K562 (cell line): ENCODE measurements at regions not wholly inside any gene's neighbourhood (a gene's known extent, or its start where the extent isn't known, plus 50 kb on each side); places are given as distances from the start of the nearest gene placed in this dataset.
"Not testable (repeated sequence)": the region's sequence is repeated elsewhere in the genome, so short reads cannot be mapped to it uniquely, and the experiment has no call there.

Experiments used
- ATAC-seq: fragments of 200-7000 bp; cut with Tn5 transposase; 3 replicates; pipeline ENCODE4 v1.9.1; 2020; ENCODE audit warnings: moderate library complexity
- BruUV-seq: library from RNA; stranded (reverse); fragments of 400-500 nt; replicated peaks from 2 replicates; lab custom pipeline; 2021; lab: Mats Ljungman, UMichigan
- CTCF ChIA-PET: fragments of 300-600 bp; formaldehyde crosslinking; extraction: SDS; loops from one replicate; lab custom pipeline; 2021; ENCODE audit warnings: low intra/inter-chr PET ratio; lab: Yijun Ruan, JAX
- POLR2A ChIA-PET: fragments of 300-600, 350-650 bp; sonication (Branson Sonifier 250); formaldehyde crosslinking; extraction: SDS; loops from one replicate; lab custom pipeline; 2021; ENCODE audit warnings: antibody characterized with exemption, inconsistent platforms; lab: Yijun Ruan, JAX
- DNase-seq, 4 experiments: peaks; one replicate each; pipeline versions ENCODE4 v3.0.0 to v3.0.0-alpha.2; 2011 to 2018; ENCODE audit warnings: low spot score in 3 of 4, mixed read lengths in 3 of 4; ENCODE audit errors: extremely low read depth in 1 of 4
- FAIRE-seq: peaks from 2 replicates; lab custom pipeline; 2011; peaks lifted over from hg19 to GRCh38; lab: Jason Lieb, UNC
- H2AFZ ChIP-seq: 2 replicates; pipeline ENCODE4 v1.6.0; 2011; ENCODE audit warnings: low read depth, low read length, control low read depth, inconsistent platforms
- H3K27ac ChIP-seq: fragments of 200-600 bp; 3 replicates; pipeline ENCODE4 v1.8.0; 2011; ENCODE audit warnings: low read depth, mild to moderate bottlenecking, control low read depth, inconsistent platforms, low read length, moderate library complexity, mixed read lengths; ENCODE audit errors: extremely low read depth
- H3K27me3 ChIP-seq, 2 experiments: fragments of 300-600 bp in 1 of 2; 2 replicates in 1 of 2; 3 replicates in 1 of 2; pipeline versions ENCODE4 v1.6.0 to v1.8.0; 2011; ENCODE audit warnings: inconsistent platforms in 2 of 2, low read length in 2 of 2, mild to moderate bottlenecking in 1 of 2, mixed read lengths in 1 of 2, moderate library complexity in 1 of 2; ENCODE audit not compliant: control insufficient read depth in 2 of 2, insufficient read depth in 2 of 2
- H3K36me3 ChIP-seq: fragments of 300-600 bp; 3 replicates; pipeline ENCODE4 v1.8.0; 2011; ENCODE audit warnings: mild to moderate bottlenecking, low read length, inconsistent platforms; ENCODE audit not compliant: control insufficient read depth, insufficient read depth
- H3K4me1 ChIP-seq, 2 experiments: fragments of 200-600 bp in 1 of 2; replicated peaks in 1 of 2; 2 replicates in 1 of 2; 3 replicates in 1 of 2; pipeline versions ENCODE4 v1.5.1 to v1.8.0; 2011; ENCODE audit warnings: inconsistent platforms in 2 of 2, low read length in 2 of 2, mild to moderate bottlenecking in 1 of 2, mixed read lengths in 1 of 2, moderate library complexity in 1 of 2; ENCODE audit not compliant: control insufficient read depth in 2 of 2, insufficient read depth in 2 of 2
- H3K4me2 ChIP-seq: 2 replicates; pipeline ENCODE4 v1.6.1; 2011; ENCODE audit warnings: low read length, control low read depth, inconsistent platforms, mixed read lengths; ENCODE audit not compliant: insufficient read depth
- H3K4me3 ChIP-seq: fragments of 200-600 bp; sonication (generic), shearing (Covaris generic); 2 replicates; pipeline ENCODE4 v1.5.1; 2016; ENCODE audit warnings: control low read depth, inconsistent platforms
- H3K79me2 ChIP-seq: fragments of 200-600 bp; 3 replicates; pipeline ENCODE4 v1.8.0; 2011; ENCODE audit warnings: low read length, inconsistent platforms; ENCODE audit not compliant: control insufficient read depth, insufficient read depth
- H3K9ac ChIP-seq, 2 experiments: 2 replicates each; pipeline versions ENCODE4 v1.6.0 to v1.6.1; 2011; ENCODE audit warnings: low read depth in 2 of 2, low read length in 2 of 2, control low read depth in 1 of 2, inconsistent platforms in 1 of 2, mild to moderate bottlenecking in 1 of 2, mixed read lengths in 1 of 2; ENCODE audit not compliant: insufficient read depth in 1 of 2
- H3K9me1 ChIP-seq: one replicate; pipeline ENCODE4 v1.6.0; 2011; ENCODE audit warnings: inconsistent platforms, mild to moderate bottlenecking, low read length, moderate library complexity; ENCODE audit not compliant: control insufficient read depth, insufficient read depth
- H3K9me3 ChIP-seq: replicated peaks from 2 replicates; pipeline ENCODE4 v1.5.1; 2011; ENCODE audit warnings: low read depth, low read length, inconsistent platforms; ENCODE audit not compliant: control insufficient read depth, insufficient read depth
- H4K20me1 ChIP-seq: replicated peaks from 2 replicates; pipeline ENCODE4 v1.6.1; 2011; ENCODE audit warnings: low read length, inconsistent platforms, mixed read lengths; ENCODE audit not compliant: control insufficient read depth, insufficient read depth
- WGBS: fragments of 100-300 bp; shearing (Covaris generic); methylation state at CpG from one replicate; pipeline ENCODE4 v1.1.6; 2016; ENCODE audit warnings: low coverage, mixed read lengths; ENCODE audit not compliant: insufficient coverage; ENCODE audit errors: missing lambda C conversion rate; 5-methylcytosine and 5-hydroxymethylcytosine counted together
- in situ Hi-C: fragments of 300-500 bp; cut with MboI; formaldehyde crosslinking; loops from 4 replicates; pipeline ENCODE4 v1.15.0; 2018; ENCODE audit warnings: inconsistent platforms, mixed read lengths
- intact Hi-C: fragments of 100-400 bp; cut with micrococcal nuclease; formaldehyde crosslinking; loops from 2 replicates; pipeline ENCODE4 v1.14.2; 2022

DNA sequence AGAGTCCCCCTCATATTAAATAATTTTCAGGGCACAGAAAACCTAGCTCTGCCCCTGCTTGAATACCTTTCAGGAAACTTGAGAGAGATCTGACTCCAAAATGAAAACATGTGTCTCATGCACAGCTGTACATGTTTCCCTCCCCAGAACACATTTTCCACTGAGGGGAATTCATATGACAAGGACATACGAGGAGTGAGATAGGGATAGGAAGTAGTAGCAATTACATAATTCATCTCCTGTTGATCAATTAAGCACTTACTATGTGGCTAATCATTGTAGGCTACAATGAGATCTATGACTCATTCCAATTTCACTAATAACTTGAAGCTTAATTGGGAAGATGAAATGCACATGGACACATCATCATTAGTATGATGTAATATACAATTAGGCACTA is 302.1 kb downstream of the PCDH11X start:
- H3K9me3 ChIP-seq, intact Hi-C loops, POLR2A ChIA-PET, H3K9me1 ChIP-seq, BruUV-seq, H2AFZ ChIP-seq, H3K36me3 ChIP-seq, H3K4me1 ChIP-seq, DNase-seq, H3K27me3 ChIP-seq, H3K4me2 ChIP-seq, H3K27ac ChIP-seq, ATAC-seq, H3K79me2 ChIP-seq, FAIRE-seq, H4K20me1 ChIP-seq, H3K4me3 ChIP-seq, in situ Hi-C loops, H3K9ac ChIP-seq, CTCF ChIA-PET: not testable (repeated sequence)
- 0% methylated on average over 1 of the region's 1 CpG for WGBS

GRCh38 chrX:92090756-92091155 is 311.6 kb downstream of the PCDH11X start:
- FAIRE-seq, H3K9me3 ChIP-seq, POLR2A ChIA-PET, H2AFZ ChIP-seq, H3K79me2 ChIP-seq, H3K4me2 ChIP-seq, DNase-seq, CTCF ChIA-PET, H4K20me1 ChIP-seq, in situ Hi-C loops, H3K36me3 ChIP-seq, H3K27me3 ChIP-seq, ATAC-seq, H3K9me1 ChIP-seq, BruUV-seq, intact Hi-C loops, H3K4me3 ChIP-seq, H3K4me1 ChIP-seq, H3K27ac ChIP-seq, H3K9ac ChIP-seq: not testable (repeated sequence)
- WGBS = 0% methylated on average over 2 of the region's 2 CpGs

GRCh38 chrX:92098136-92098535 is 319.0 kb downstream of the PCDH11X start:
- BruUV-seq, H3K9ac ChIP-seq, H3K4me2 ChIP-seq, FAIRE-seq, ATAC-seq, H2AFZ ChIP-seq, intact Hi-C loops, H4K20me1 ChIP-seq, in situ Hi-C loops, H3K27ac ChIP-seq, H3K36me3 ChIP-seq, CTCF ChIA-PET, H3K4me3 ChIP-seq, DNase-seq, H3K27me3 ChIP-seq, H3K9me1 ChIP-seq, H3K4me1 ChIP-seq, POLR2A ChIA-PET, H3K79me2 ChIP-seq, H3K9me3 ChIP-seq: not testable (repeated sequence)
- 33% methylated on average over 1 of the region's 2 CpGs for WGBS

- H4K20me1 ChIP-seq, H3K79me2 ChIP-seq, H3K9me3 ChIP-seq, FAIRE-seq, intact Hi-C loops, in situ Hi-C loops, H3K27ac ChIP-seq, H3K9me1 ChIP-seq, H3K9ac ChIP-seq, POLR2A ChIA-PET, CTCF ChIA-PET, H2AFZ ChIP-seq, H3K4me3 ChIP-seq, H3K27me3 ChIP-seq, H3K4me2 ChIP-seq, H3K4me1 ChIP-seq, DNase-seq, H3K36me3 ChIP-seq, ATAC-seq, BruUV-seq: not testable (repeated sequence)
- WGBS = 0% methylated on average over 5 of the region's 7 CpGs
Measured at GRCh38 chrX:92100095-92100494, 320.9 kb downstream of the PCDH11X start.
